Activated naive CD8-positive, alpha-beta T cell treated with anti-CD3 and anti-CD28 coated beads for 36 hours (primary cell): ENCODE measurements at regions not wholly inside any gene's neighbourhood (a gene's known extent, or its start where the extent isn't known, plus 50 kb on each side); places are given as distances from the start of the nearest gene placed in this dataset.
"Not testable (repeated sequence)": the region's sequence is repeated elsewhere in the genome, so short reads cannot be mapped to it uniquely, and the experiment has no call there.

Source experiments
- DNase-seq: peaks from one replicate; pipeline ENCODE4 v3.0.0; 2021
- H3K27ac Mint-ChIP-seq: one replicate; pipeline ENCODE4 v1.8.0; 2022; ENCODE audit warnings: mild to moderate bottlenecking, moderate library complexity, mixed read lengths
- H3K27me3 Mint-ChIP-seq: one replicate; pipeline ENCODE4 v1.8.0; 2022; ENCODE audit warnings: mild to moderate bottlenecking, mixed read lengths
- H3K36me3 Mint-ChIP-seq: one replicate; pipeline ENCODE4 v1.8.0; 2021; ENCODE audit warnings: mild to moderate bottlenecking, mixed read lengths
- H3K4me1 Mint-ChIP-seq: one replicate; pipeline ENCODE4 v1.8.0; 2021; ENCODE audit warnings: mixed read lengths
- H3K4me3 Mint-ChIP-seq: one replicate; pipeline ENCODE4 v1.8.0; 2022; ENCODE audit warnings: mild to moderate bottlenecking, moderate library complexity, mixed read lengths
- H3K9me3 Mint-ChIP-seq: one replicate; pipeline ENCODE4 v1.8.0; 2022; ENCODE audit warnings: mixed read lengths

GRCh38 chr7:113519472-113519871 is 399.3 kb downstream of the PPP1R3A start:
- Mint-ChIP-seq H3K27me3 (no peaks in the 10 kb centered on the region), H3K36me3 (no peaks in the 10 kb centered on the region), H3K4me3 (no peak overlapping the region), H3K9me3 (peaks cover 6% of the 10 kb centered on the region), H3K4me1 (no peaks in the 10 kb centered on the region), H3K27ac (no peak overlapping the region)
- no peak for DNase-seq

GRCh38 chr7:113504691-113505090 is 386.3 kb upstream of the SMIM30 start:
- Mint-ChIP-seq H3K27me3 (no peaks in the 10 kb centered on the region), H3K36me3 (no peaks in the 10 kb centered on the region), H3K27ac (no peak overlapping the region), H3K9me3 (peaks cover 2% of the 10 kb centered on the region), H3K4me1 (no peaks in the 10 kb centered on the region), H3K4me3 (no peak overlapping the region)
- DNase-seq: no peak

- H3K27ac Mint-ChIP-seq: no peak overlapping the region
- no peak for DNase-seq
- H3K27me3 Mint-ChIP-seq: no peaks in the 10 kb centered on the region
- peaks cover 2% of the 10 kb centered on the region for H3K9me3 Mint-ChIP-seq
- H3K4me3 Mint-ChIP-seq: no peak overlapping the region
- no peaks in the 10 kb centered on the region for H3K36me3 Mint-ChIP-seq
- no peaks in the 10 kb centered on the region for H3K4me1 Mint-ChIP-seq
Observed at GRCh38 chr7:113504142-113504541, 385.8 kb upstream of the SMIM30 start.

GRCh38 chr7:113496586-113496985 is 378.2 kb upstream of the SMIM30 start:
- not testable (repeated sequence) for H3K9me3 Mint-ChIP-seq, H3K27me3 Mint-ChIP-seq, H3K4me3 Mint-ChIP-seq, H3K36me3 Mint-ChIP-seq, H3K4me1 Mint-ChIP-seq, H3K27ac Mint-ChIP-seq, DNase-seq

- not testable (repeated sequence) for H3K9me3 Mint-ChIP-seq, H3K36me3 Mint-ChIP-seq, H3K27me3 Mint-ChIP-seq, H3K4me1 Mint-ChIP-seq, H3K4me3 Mint-ChIP-seq, DNase-seq, H3K27ac Mint-ChIP-seq
Observed at GRCh38 chr7:113494797-113495566, 376.6 kb upstream of the SMIM30 start.

GRCh38 chr7:113491305-113491704 is 373.0 kb upstream of the SMIM30 start:
- Mint-ChIP-seq H3K4me1 (no peaks in the 10 kb centered on the region), H3K27ac (no peak overlapping the region), H3K9me3 (no peaks in the 10 kb centered on the region), H3K36me3 (no peaks in the 10 kb centered on the region), H3K4me3 (no peak overlapping the region), H3K27me3 (no peaks in the 10 kb centered on the region)
- DNase-seq: no peak

GRCh38 chr7:113487925-113488731 is 369.8 kb upstream of the SMIM30 start:
- no peak for DNase-seq
- Mint-ChIP-seq H3K9me3 (no peaks in the 10 kb centered on the region), H3K27me3 (no peaks in the 10 kb centered on the region), H3K36me3 (no peaks in the 10 kb centered on the region), H3K4me3 (no peak overlapping the region), H3K4me1 (no peaks in the 10 kb centered on the region), H3K27ac (no peak overlapping the region)

- Mint-ChIP-seq H3K36me3 (no peaks in the 10 kb centered on the region), H3K9me3 (peaks cover 2% of the 10 kb centered on the region), H3K4me1 (no peaks in the 10 kb centered on the region), H3K27me3 (no peaks in the 10 kb centered on the region), H3K27ac (no peak overlapping the region), H3K4me3 (no peak overlapping the region)
- no peak for DNase-seq
Observed at GRCh38 chr7:113486548-113486947, 368.2 kb upstream of the SMIM30 start.

GRCh38 chr7:113483657-113484056 is 365.3 kb upstream of the SMIM30 start:
- no peak overlapping the region for H3K27ac Mint-ChIP-seq
- H3K36me3 Mint-ChIP-seq: no peaks in the 10 kb centered on the region
- no peaks in the 10 kb centered on the region for H3K27me3 Mint-ChIP-seq
- H3K4me3 Mint-ChIP-seq: no peak overlapping the region
- H3K9me3 Mint-ChIP-seq: peaks cover 2% of the 10 kb centered on the region
- no peaks in the 10 kb centered on the region for H3K4me1 Mint-ChIP-seq
- DNase-seq: no peak

GRCh38 chr7:113480537-113480936 is 362.2 kb upstream of the SMIM30 start:
- Mint-ChIP-seq H3K36me3 (no peaks in the 10 kb centered on the region), H3K4me1 (no peaks in the 10 kb centered on the region), H3K4me3 (no peak overlapping the region), H3K27me3 (no peaks in the 10 kb centered on the region), H3K9me3 (peaks cover 2% of the 10 kb centered on the region), H3K27ac (no peak overlapping the region)
- DNase-seq: no peak

GRCh38 chr7:113464096-113464855 is 345.9 kb upstream of the SMIM30 start:
- no peak for DNase-seq
- peaks cover 8% of the 10 kb centered on the region for H3K9me3 Mint-ChIP-seq
- H3K27me3 Mint-ChIP-seq: no peaks in the 10 kb centered on the region
- H3K4me1 Mint-ChIP-seq: no peaks in the 10 kb centered on the region
- H3K36me3 Mint-ChIP-seq: no peaks in the 10 kb centered on the region
- no peak overlapping the region for H3K4me3 Mint-ChIP-seq
- no peak overlapping the region for H3K27ac Mint-ChIP-seq

- no peak for DNase-seq
- H3K27me3 Mint-ChIP-seq: no peaks in the 10 kb centered on the region
- no peak overlapping the region for H3K4me3 Mint-ChIP-seq
- H3K4me1 Mint-ChIP-seq: no peaks in the 10 kb centered on the region
- H3K36me3 Mint-ChIP-seq: no peaks in the 10 kb centered on the region
- H3K9me3 Mint-ChIP-seq: no peaks in the 10 kb centered on the region
- H3K27ac Mint-ChIP-seq: no peak overlapping the region
Observed at GRCh38 chr7:113460067-113460466, 341.7 kb upstream of the SMIM30 start.

GRCh38 chr7:113456533-113456932 is 338.2 kb upstream of the SMIM30 start:
- Mint-ChIP-seq H3K27ac (no peak overlapping the region), H3K27me3 (no peaks in the 10 kb centered on the region), H3K4me3 (no peak overlapping the region)

GRCh38 chr7:113454597-113455169 is 336.3 kb upstream of the SMIM30 start:
- Mint-ChIP-seq H3K4me3 (no peak overlapping the region), H3K36me3 (no peaks in the 10 kb centered on the region), H3K27ac (no peak overlapping the region), H3K27me3 (no peaks in the 10 kb centered on the region), H3K9me3 (no peaks in the 10 kb centered on the region), H3K4me1 (no peaks in the 10 kb centered on the region)
- no peak for DNase-seq

More at GRCh38 chr7:113456533-113456932, 338.2 kb upstream of the SMIM30 start:
- DNase-seq: no peak
- H3K9me3 Mint-ChIP-seq: no peaks in the 10 kb centered on the region
- H3K36me3 Mint-ChIP-seq: no peaks in the 10 kb centered on the region
- H3K4me1 Mint-ChIP-seq: no peaks in the 10 kb centered on the region

- Mint-ChIP-seq H3K4me3 (no peak overlapping the region), H3K4me1 (no peaks in the 10 kb centered on the region), H3K27me3 (no peaks in the 10 kb centered on the region), H3K27ac (no peak overlapping the region), H3K9me3 (no peaks in the 10 kb centered on the region), H3K36me3 (no peaks in the 10 kb centered on the region)
- no peak for DNase-seq
Observed at GRCh38 chr7:113452245-113452644, 333.9 kb upstream of the SMIM30 start.
